T-helper 2 cell treated with Interferon-gamma antibody and Interleukin-4, amounts not matched to agents 5 μg/mL and 100 μg/mL, for 36 hours (primary cell): ENCODE measurements at regions not wholly inside any gene's neighbourhood (a gene's known extent, or its start where the extent isn't known, plus 50 kb on each side); places are given as distances from the start of the nearest gene placed in this dataset.
A peak's percentile ranks its signal among the peaks of the same experiment; 100 is the strongest.

Experiments used
- DNase-seq: peaks from one replicate; pipeline ENCODE4 v3.0.0; 2021; ENCODE audit warnings: low spot score
- H3K27ac Mint-ChIP-seq: one replicate; pipeline ENCODE4 v1.8.0; 2021; ENCODE audit warnings: mild to moderate bottlenecking, mixed read lengths
- H3K27me3 Mint-ChIP-seq: one replicate; pipeline ENCODE4 v1.8.0; 2021; ENCODE audit warnings: low read depth, mixed read lengths
- H3K36me3 Mint-ChIP-seq: one replicate; pipeline ENCODE4 v1.8.0; 2021; ENCODE audit warnings: low read depth, mixed read lengths
- H3K4me1 Mint-ChIP-seq: one replicate; pipeline ENCODE4 v1.8.0; 2021; ENCODE audit warnings: low read depth, mixed read lengths
- H3K4me3 Mint-ChIP-seq: one replicate; pipeline ENCODE4 v1.8.0; 2022; ENCODE audit warnings: mild to moderate bottlenecking, moderate library complexity, mixed read lengths
- H3K9me3 Mint-ChIP-seq: one replicate; pipeline ENCODE4 v1.8.0; 2021; ENCODE audit warnings: mixed read lengths

- DNase-seq, result no peak
- H3K27me3 Mint-ChIP-seq, result no peaks in the 10 kb centered on the region
- H3K27ac Mint-ChIP-seq, result no peak overlapping the region
- peaks cover 39% of the 10 kb centered on the region for H3K36me3 Mint-ChIP-seq
- H3K4me3 Mint-ChIP-seq, result no peak overlapping the region
- peaks cover 66% of the 10 kb centered on the region for H3K4me1 Mint-ChIP-seq
- no peaks in the 10 kb centered on the region for H3K9me3 Mint-ChIP-seq
These were observed 80.1 kb upstream of the ARHGEF3 start for GRCh38 chr3:56881841-56882240.

GRCh38 chr3:56880720-56881575 is 79.2 kb upstream of the ARHGEF3 start:
- Mint-ChIP-seq H3K27me3 (no peaks in the 10 kb centered on the region), H3K27ac (peak overlapping the region; percentile 31), H3K9me3 (no peaks in the 10 kb centered on the region), H3K4me3 (no peak overlapping the region), H3K36me3 (peaks cover 40% of the 10 kb centered on the region), H3K4me1 (peaks cover 65% of the 10 kb centered on the region)
- no peak for DNase-seq

GRCh38 chr3:56879436-56880215 is 77.9 kb upstream of the ARHGEF3 start:
- Mint-ChIP-seq H3K9me3 (no peaks in the 10 kb centered on the region), H3K4me1 (peaks cover 61% of the 10 kb centered on the region), H3K4me3 (no peak overlapping the region)

GRCh38 chr3:56878074-56878473 is 76.3 kb upstream of the ARHGEF3 start:
- H3K27ac Mint-ChIP-seq, result peak overlapping the region; percentile 81
- H3K4me3 Mint-ChIP-seq, result peak overlapping the region; percentile 69
- peaks cover 37% of the 10 kb centered on the region for H3K36me3 Mint-ChIP-seq
- peaks cover 60% of the 10 kb centered on the region for H3K4me1 Mint-ChIP-seq
- no peaks in the 10 kb centered on the region for H3K27me3 Mint-ChIP-seq
- DNase-seq, result peak; percentile 79
- H3K9me3 Mint-ChIP-seq, result peaks cover 4% of the 10 kb centered on the region

More at GRCh38 chr3:56879436-56880215, 77.9 kb upstream of the ARHGEF3 start:
- Mint-ChIP-seq H3K27ac (peak overlapping the region; percentile 53), H3K36me3 (peaks cover 37% of the 10 kb centered on the region), H3K27me3 (no peaks in the 10 kb centered on the region)
- no peak for DNase-seq

GRCh38 chr3:56876916-56877315 is 75.2 kb upstream of the ARHGEF3 start:
- Mint-ChIP-seq H3K4me1 (peaks cover 58% of the 10 kb centered on the region), H3K4me3 (no peak overlapping the region), H3K27me3 (no peaks in the 10 kb centered on the region), H3K9me3 (peaks cover 4% of the 10 kb centered on the region), H3K27ac (no peak overlapping the region), H3K36me3 (peaks cover 36% of the 10 kb centered on the region)
- no peak for DNase-seq

- Mint-ChIP-seq H3K4me1 (peaks cover 48% of the 10 kb centered on the region), H3K4me3 (no peak overlapping the region), H3K9me3 (peaks cover 4% of the 10 kb centered on the region), H3K27me3 (no peaks in the 10 kb centered on the region), H3K36me3 (peaks cover 11% of the 10 kb centered on the region), H3K27ac (no peak overlapping the region)
- no peak for DNase-seq
These were observed 72.5 kb upstream of the ARHGEF3 start for GRCh38 chr3:56874269-56874668.

- Mint-ChIP-seq H3K9me3 (peaks cover 4% of the 10 kb centered on the region), H3K27ac (no peak overlapping the region), H3K4me1 (peaks cover 28% of the 10 kb centered on the region), H3K27me3 (no peaks in the 10 kb centered on the region), H3K36me3 (peaks cover 7% of the 10 kb centered on the region), H3K4me3 (no peak overlapping the region)
- no peak for DNase-seq
These were observed 68.7 kb upstream of the ARHGEF3 start for GRCh38 chr3:56870436-56870835.

- DNase-seq, result no peak
- peaks cover 6% of the 10 kb centered on the region for H3K9me3 Mint-ChIP-seq
- H3K27ac Mint-ChIP-seq, result peak overlapping the region; percentile 63
- peaks cover 8% of the 10 kb centered on the region for H3K36me3 Mint-ChIP-seq
- H3K4me3 Mint-ChIP-seq, result peak overlapping the region; percentile 44
- peaks cover 31% of the 10 kb centered on the region for H3K4me1 Mint-ChIP-seq
- H3K27me3 Mint-ChIP-seq, result no peaks in the 10 kb centered on the region
These were observed 67.6 kb upstream of the ARHGEF3 start for GRCh38 chr3:56869157-56869889.

GRCh38 chr3:56868706-56869105 is 67.0 kb upstream of the ARHGEF3 start:
- peaks cover 9% of the 10 kb centered on the region for H3K9me3 Mint-ChIP-seq
- H3K27ac Mint-ChIP-seq, result no peak overlapping the region
- peaks cover 38% of the 10 kb centered on the region for H3K4me1 Mint-ChIP-seq

GRCh38 chr3:56867671-56868070 is 65.9 kb upstream of the ARHGEF3 start:
- no peak overlapping the region for H3K27ac Mint-ChIP-seq
- no peak for DNase-seq
- H3K4me3 Mint-ChIP-seq, result no peak overlapping the region
- H3K4me1 Mint-ChIP-seq, result peaks cover 42% of the 10 kb centered on the region
- H3K27me3 Mint-ChIP-seq, result no peaks in the 10 kb centered on the region
- H3K36me3 Mint-ChIP-seq, result peaks cover 13% of the 10 kb centered on the region
- peaks cover 6% of the 10 kb centered on the region for H3K9me3 Mint-ChIP-seq

More at GRCh38 chr3:56868706-56869105, 67.0 kb upstream of the ARHGEF3 start:
- no peak overlapping the region for H3K4me3 Mint-ChIP-seq
- DNase-seq, result no peak
- H3K27me3 Mint-ChIP-seq, result no peaks in the 10 kb centered on the region
- peaks cover 14% of the 10 kb centered on the region for H3K36me3 Mint-ChIP-seq

GRCh38 chr3:56864918-56865524 is 63.3 kb upstream of the ARHGEF3 start:
- H3K27me3 Mint-ChIP-seq, result no peaks in the 10 kb centered on the region
- DNase-seq, result no peak
- peaks cover 14% of the 10 kb centered on the region for H3K36me3 Mint-ChIP-seq
- H3K4me1 Mint-ChIP-seq, result peaks cover 58% of the 10 kb centered on the region
- peak overlapping the region; percentile 11 for H3K27ac Mint-ChIP-seq
- peaks cover 6% of the 10 kb centered on the region for H3K9me3 Mint-ChIP-seq
- H3K4me3 Mint-ChIP-seq, result no peak overlapping the region

GRCh38 chr3:56864090-56864489 is 62.3 kb upstream of the ARHGEF3 start:
- peak; percentile 53 for DNase-seq
- peaks cover 52% of the 10 kb centered on the region for H3K4me1 Mint-ChIP-seq
- no peak overlapping the region for H3K4me3 Mint-ChIP-seq
- H3K36me3 Mint-ChIP-seq, result peaks cover 14% of the 10 kb centered on the region
- no peaks in the 10 kb centered on the region for H3K27me3 Mint-ChIP-seq
- H3K27ac Mint-ChIP-seq, result peak overlapping the region; percentile 6
- H3K9me3 Mint-ChIP-seq, result peaks cover 6% of the 10 kb centered on the region

- Mint-ChIP-seq H3K4me3 (peak overlapping the region; percentile 20), H3K27me3 (no peaks in the 10 kb centered on the region), H3K27ac (peak overlapping the region; percentile 53), H3K4me1 (peaks cover 58% of the 10 kb centered on the region), H3K9me3 (peaks cover 6% of the 10 kb centered on the region), H3K36me3 (peaks cover 15% of the 10 kb centered on the region)
- peak; percentile 53 for DNase-seq
These were observed 60.8 kb upstream of the ARHGEF3 start for GRCh38 chr3:56862352-56863062.
